OCI-LY3 (cell line): ENCODE measurements at regions not wholly inside any gene's neighbourhood (a gene's known extent, or its start where the extent isn't known, plus 50 kb on each side); places are given as distances from the start of the nearest gene placed in this dataset.
"Not testable (repeated sequence)": the region's sequence is repeated elsewhere in the genome, so short reads cannot be mapped to it uniquely, and the experiment has no call there.

Experiments
- H2AFZ ChIP-seq: fragments of 200-600, 300-600 bp; shearing (Covaris generic); 2 replicates; pipeline ENCODE4 v1.6.0; 2014; ENCODE audit warnings: antibody characterized with exemption, low read depth, low read length
- H3K27ac ChIP-seq: fragments of 200-600, 300-600 bp; sonication (generic); 2 replicates; pipeline ENCODE4 v1.5.1; 2014; ENCODE audit warnings: mild to moderate bottlenecking, low read length, moderate library complexity, mixed read lengths
- H3K27me3 ChIP-seq: fragments of 200-600, 300-600 bp; sonication (generic); 2 replicates; pipeline ENCODE4 v1.6.1; 2014; ENCODE audit warnings: low read depth, low read length, mixed read lengths
- H3K36me3 ChIP-seq: fragments of 200-600, 300-600 bp; sonication (generic); replicated peaks from 2 replicates; pipeline ENCODE3; 2014; ENCODE audit warnings: low read depth, low read length, mixed read lengths
- H3K4me1 ChIP-seq: fragments of 300-600, 200-600 bp; sonication (generic); 2 replicates; pipeline ENCODE4 v1.6.1; 2014; ENCODE audit warnings: low read length, mixed read lengths
- H3K4me2 ChIP-seq: fragments of 200-600, 300-600 bp; sonication (generic); 2 replicates; pipeline ENCODE4 v1.6.1; 2014; ENCODE audit warnings: low read length, mixed read lengths
- H3K4me3 ChIP-seq: fragments of 300-600, 200-600 bp; sonication (generic); 2 replicates; pipeline ENCODE4 v1.5.1; 2014; ENCODE audit warnings: antibody characterized with exemption, mild to moderate bottlenecking, low read length, moderate library complexity
- H3K79me2 ChIP-seq: fragments of 300-600, 200-600 bp; shearing (Covaris generic); 2 replicates; pipeline ENCODE4 v1.6.1; 2014; ENCODE audit warnings: mild to moderate bottlenecking, low read length, mixed read lengths
- H3K9ac ChIP-seq: fragments of 300-600, 200-600 bp; shearing (Covaris generic); 2 replicates; pipeline ENCODE4 v1.6.0; 2014; ENCODE audit warnings: mild to moderate bottlenecking, low read length, moderate library complexity
- H3K9me3 ChIP-seq: fragments of 200-600, 300-600 bp; shearing (Covaris generic); 2 replicates; pipeline ENCODE4 v1.6.1; 2014; ENCODE audit warnings: low read length, mixed read lengths; ENCODE audit not compliant: insufficient read depth
- H4K20me1 ChIP-seq: fragments of 200-600, 300-600 bp; sonication (generic); 2 replicates; pipeline ENCODE4 v1.6.1; 2016; ENCODE audit warnings: low read length, mixed read lengths; ENCODE audit not compliant: insufficient read depth
- EZH2phosphoT487 ChIP-seq: fragments of 200-600 bp; shearing (Covaris generic); IDR thresholded peaks from 2 replicates; pipeline ENCODE4 v1.6.1; 2018; ENCODE audit warnings: antibody characterized with exemption, mixed run types, low read depth
- TF ChIP-seq, protein P1 (sequence below): fragments of 200-600, 300-600 bp; sonication (generic); IDR thresholded peaks from 2 replicates; pipeline ENCODE4 v1.5.1; 2014; ENCODE audit warnings: antibody characterized with exemption, low read length, low read depth

DNA sequence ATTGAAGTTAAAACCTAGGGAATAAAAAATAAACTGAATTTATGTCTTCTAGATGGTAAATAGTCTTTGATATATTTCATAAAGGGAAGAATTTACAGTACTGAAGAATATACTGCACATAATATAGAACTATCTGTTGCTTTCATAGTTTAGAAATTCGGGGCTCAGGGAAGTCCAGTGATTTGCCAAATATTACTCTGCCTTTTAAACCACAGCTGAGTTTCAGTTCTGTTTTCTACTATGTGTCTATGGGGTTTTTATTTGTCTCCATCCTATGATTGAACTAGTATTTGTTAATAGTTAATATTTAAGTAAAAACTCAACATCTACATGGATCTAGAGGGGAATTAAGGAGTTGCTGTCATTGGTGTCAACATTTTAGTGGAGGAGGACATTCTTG is 715.0 kb upstream of the CDH8 start:
- Histone ChIP-seq H2AFZ (no peak overlapping the region), H3K36me3 (no peaks in the 10 kb centered on the region), H3K4me3 (no peak overlapping the region), H3K27ac (no peak overlapping the region), H4K20me1 (no peaks in the 10 kb centered on the region), H3K4me2 (0 out of 2 replicates have a peak overlapping the region, but pooled peaks have one; percentile 6), H3K9ac (no peak overlapping the region), H3K79me2 (no peaks in the 10 kb centered on the region), H3K4me1 (peaks cover 21% of the 10 kb centered on the region), H3K27me3 (no peaks in the 10 kb centered on the region), H3K9me3 (peaks cover 1% of the 10 kb centered on the region; the same call in 1 of the 2 replicates)
- TF ChIP-seq, protein P1, sequence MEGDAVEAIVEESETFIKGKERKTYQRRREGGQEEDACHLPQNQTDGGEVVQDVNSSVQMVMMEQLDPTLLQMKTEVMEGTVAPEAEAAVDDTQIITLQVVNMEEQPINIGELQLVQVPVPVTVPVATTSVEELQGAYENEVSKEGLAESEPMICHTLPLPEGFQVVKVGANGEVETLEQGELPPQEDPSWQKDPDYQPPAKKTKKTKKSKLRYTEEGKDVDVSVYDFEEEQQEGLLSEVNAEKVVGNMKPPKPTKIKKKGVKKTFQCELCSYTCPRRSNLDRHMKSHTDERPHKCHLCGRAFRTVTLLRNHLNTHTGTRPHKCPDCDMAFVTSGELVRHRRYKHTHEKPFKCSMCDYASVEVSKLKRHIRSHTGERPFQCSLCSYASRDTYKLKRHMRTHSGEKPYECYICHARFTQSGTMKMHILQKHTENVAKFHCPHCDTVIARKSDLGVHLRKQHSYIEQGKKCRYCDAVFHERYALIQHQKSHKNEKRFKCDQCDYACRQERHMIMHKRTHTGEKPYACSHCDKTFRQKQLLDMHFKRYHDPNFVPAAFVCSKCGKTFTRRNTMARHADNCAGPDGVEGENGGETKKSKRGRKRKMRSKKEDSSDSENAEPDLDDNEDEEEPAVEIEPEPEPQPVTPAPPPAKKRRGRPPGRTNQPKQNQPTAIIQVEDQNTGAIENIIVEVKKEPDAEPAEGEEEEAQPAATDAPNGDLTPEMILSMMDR, result no peak
- no peak for TF ChIP-seq EZH2phosphoT487

DNA sequence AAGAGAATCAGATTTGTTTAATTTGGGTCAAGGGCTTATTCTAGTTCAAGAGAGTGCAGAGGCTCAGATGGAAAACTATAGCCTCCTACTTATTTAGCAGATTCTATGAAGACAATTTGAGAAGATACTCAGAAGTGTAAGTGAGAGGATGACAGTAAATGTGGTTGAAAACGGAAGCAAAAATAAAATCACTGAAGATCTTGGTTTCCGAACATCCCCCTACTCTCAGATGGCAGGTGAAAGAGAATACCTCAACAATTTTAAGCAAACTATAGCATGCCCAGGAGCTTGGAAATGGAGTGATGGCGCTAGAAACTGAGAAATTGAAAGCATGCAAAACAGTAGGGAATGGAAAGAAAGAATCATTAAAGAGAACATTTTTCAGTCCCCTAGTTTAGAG is 705.5 kb upstream of the CDH8 start:
- H2AFZ ChIP-seq, result no peak overlapping the region
- TF ChIP-seq EZH2phosphoT487, result no peak
- TF ChIP-seq, protein P1, result no peak
- 0 out of 2 replicates have a peak, but pooled peaks cover 5% of the 10 kb centered on the region for H3K4me1 ChIP-seq
- no peak overlapping the region for H3K9ac ChIP-seq
- H3K4me2 ChIP-seq, result peak overlapping the region; percentile 7; the same call in 1 of the 2 replicates
- H3K4me3 ChIP-seq, result no peak overlapping the region
- no peaks in the 10 kb centered on the region for H3K79me2 ChIP-seq
- no peaks in the 10 kb centered on the region for H4K20me1 ChIP-seq
- no peaks in the 10 kb centered on the region for H3K36me3 ChIP-seq
- H3K9me3 ChIP-seq, result no peaks in the 10 kb centered on the region
- H3K27ac ChIP-seq, result no peak overlapping the region; the same call in 1 of the 2 replicates
- no peaks in the 10 kb centered on the region for H3K27me3 ChIP-seq

DNA sequence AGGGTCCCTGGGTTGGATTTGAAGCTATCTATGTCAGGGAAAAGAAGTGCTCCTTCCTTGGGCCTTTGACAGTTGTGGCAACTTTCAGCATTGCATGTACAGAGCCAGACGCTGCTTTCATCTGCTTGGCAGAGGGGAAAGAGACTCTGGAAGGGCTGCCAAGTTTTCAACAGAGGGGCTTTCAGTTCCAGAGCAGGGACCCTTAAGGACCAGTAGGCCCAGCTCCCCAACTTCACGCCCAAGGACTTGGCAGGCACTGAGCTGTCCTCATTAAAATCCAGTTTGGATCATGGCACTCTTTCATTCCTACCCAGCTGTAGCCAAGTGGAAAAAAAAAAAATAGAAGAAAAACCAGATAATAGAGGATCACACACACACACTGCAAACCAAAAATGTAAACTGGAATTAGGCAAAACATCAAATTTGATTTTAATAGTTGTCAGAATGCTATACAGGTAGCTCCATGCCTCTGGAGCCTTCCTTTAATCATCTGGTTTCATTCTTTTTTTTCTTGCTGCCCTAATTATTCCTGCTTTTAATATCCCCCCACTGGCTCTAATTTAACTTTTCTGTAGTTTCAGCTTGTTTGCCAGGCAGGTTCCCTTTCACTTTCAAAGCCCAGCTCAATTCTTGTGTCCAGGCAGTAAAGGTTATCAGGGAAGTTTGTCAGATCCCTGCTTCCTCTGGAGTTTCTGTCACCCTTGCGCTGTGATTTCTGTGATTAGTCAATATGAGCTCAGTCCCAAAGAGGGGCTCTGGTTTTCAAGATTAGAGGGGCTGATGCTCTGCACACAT is 702.6 kb upstream of the CDH8 start:
- Histone ChIP-seq H4K20me1 (no peaks in the 10 kb centered on the region), H3K9me3 (no peaks in the 10 kb centered on the region), H3K36me3 (no peaks in the 10 kb centered on the region), H2AFZ (no peak overlapping the region), H3K79me2 (no peaks in the 10 kb centered on the region), H3K4me1 (0 out of 2 replicates have a peak, but pooled peaks cover 5% of the 10 kb centered on the region), H3K4me3 (no peak overlapping the region), H3K4me2 (no peak overlapping the region), H3K9ac (no peak overlapping the region), H3K27ac (no peak overlapping the region), H3K27me3 (no peaks in the 10 kb centered on the region)
- TF ChIP-seq, protein P1, result no peak
- no peak for TF ChIP-seq EZH2phosphoT487

DNA sequence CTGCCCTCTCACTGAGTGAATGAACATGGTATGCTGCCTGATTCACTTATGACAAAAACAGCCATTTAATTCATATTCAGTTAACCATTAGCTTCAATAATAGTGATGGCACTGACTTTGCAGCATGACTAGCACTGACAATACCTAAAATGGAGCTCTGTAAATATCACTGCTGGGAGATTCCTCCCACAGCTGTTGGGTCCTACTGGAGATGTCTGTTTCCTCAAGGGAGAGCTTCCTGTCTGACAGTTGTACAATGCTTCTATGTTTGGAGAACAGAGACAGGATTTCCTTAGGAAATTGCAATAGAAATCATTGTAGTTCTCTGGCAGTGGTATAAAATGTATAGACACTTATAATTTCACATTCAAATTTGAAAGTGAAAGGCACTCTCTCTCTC is 695.9 kb upstream of the CDH8 start:
- Histone ChIP-seq H3K27ac (no peak overlapping the region), H3K9ac (no peak overlapping the region), H3K27me3 (no peaks in the 10 kb centered on the region), H4K20me1 (no peaks in the 10 kb centered on the region), H3K9me3 (no peaks in the 10 kb centered on the region), H2AFZ (no peak overlapping the region), H3K79me2 (no peaks in the 10 kb centered on the region), H3K36me3 (no peaks in the 10 kb centered on the region), H3K4me3 (no peak overlapping the region), H3K4me2 (no peak overlapping the region), H3K4me1 (no peaks in the 10 kb centered on the region)
- TF ChIP-seq, protein P1, result no peak
- no peak for TF ChIP-seq EZH2phosphoT487

DNA sequence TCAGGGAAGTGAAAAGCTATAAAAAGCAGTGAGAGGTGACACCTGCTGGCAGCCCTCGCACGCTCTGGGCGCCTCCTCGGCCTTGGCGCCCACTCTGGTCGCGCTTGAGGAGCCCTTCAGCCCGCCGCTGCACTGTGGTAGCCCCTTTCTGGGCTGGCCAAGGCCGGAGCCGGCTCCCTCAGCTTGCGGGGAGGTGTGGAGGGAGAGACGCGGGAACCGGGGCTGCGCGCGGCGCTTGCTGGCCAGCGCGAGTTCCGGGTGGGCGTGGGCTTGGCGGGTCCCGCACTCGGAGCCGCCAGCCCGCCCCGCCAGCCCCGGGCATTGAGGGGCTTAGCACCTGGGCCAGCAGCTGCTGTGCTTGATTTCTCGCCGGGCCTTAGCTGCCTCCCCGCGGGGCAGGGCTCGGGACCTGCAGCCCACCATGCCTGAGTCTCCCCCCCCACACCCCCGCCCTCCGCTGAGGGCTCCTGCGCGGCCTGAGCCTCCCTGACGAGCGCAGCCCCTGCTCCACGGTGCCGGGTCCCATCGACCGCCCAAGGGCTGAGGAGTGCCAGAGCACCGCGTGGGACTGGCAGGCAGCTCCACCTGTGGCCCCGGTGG is 688.5 kb upstream of the CDH8 start:
- H3K4me2 ChIP-seq, H3K9ac ChIP-seq: not testable (repeated sequence)

More for the DNA sequence above, 688.5 kb upstream of the CDH8 start:
- not testable (repeated sequence) for H3K4me1 ChIP-seq, H3K4me3 ChIP-seq, H4K20me1 ChIP-seq, H3K27me3 ChIP-seq, H3K36me3 ChIP-seq, H2AFZ ChIP-seq, H3K9me3 ChIP-seq, H3K79me2 ChIP-seq, H3K27ac ChIP-seq
